ENCODE measurements at regions not wholly inside any gene's neighbourhood (a gene's known extent, or its start where the extent isn't known, plus 50 kb on each side); places are given as distances from the start of the nearest gene placed in this dataset.

GRCh38 chr2:8277921-8278571 is 403.8 kb upstream of the ID2 start:
- TF ChIP-seq NFIC (IDR thresholded peaks at IDR 0.05) (no peak), TAF1 (IDR thresholded peaks at IDR 0.05; ENCODE audit: low read depth) (no peak), CEBPB (IDR thresholded peaks at IDR 0.05) (no peak)
- TF ChIP-seq, protein P1, sequence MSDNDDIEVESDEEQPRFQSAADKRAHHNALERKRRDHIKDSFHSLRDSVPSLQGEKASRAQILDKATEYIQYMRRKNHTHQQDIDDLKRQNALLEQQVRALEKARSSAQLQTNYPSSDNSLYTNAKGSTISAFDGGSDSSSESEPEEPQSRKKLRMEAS (IDR thresholded peaks at IDR 0.05), result no peak
- TF ChIP-seq, protein P2, sequence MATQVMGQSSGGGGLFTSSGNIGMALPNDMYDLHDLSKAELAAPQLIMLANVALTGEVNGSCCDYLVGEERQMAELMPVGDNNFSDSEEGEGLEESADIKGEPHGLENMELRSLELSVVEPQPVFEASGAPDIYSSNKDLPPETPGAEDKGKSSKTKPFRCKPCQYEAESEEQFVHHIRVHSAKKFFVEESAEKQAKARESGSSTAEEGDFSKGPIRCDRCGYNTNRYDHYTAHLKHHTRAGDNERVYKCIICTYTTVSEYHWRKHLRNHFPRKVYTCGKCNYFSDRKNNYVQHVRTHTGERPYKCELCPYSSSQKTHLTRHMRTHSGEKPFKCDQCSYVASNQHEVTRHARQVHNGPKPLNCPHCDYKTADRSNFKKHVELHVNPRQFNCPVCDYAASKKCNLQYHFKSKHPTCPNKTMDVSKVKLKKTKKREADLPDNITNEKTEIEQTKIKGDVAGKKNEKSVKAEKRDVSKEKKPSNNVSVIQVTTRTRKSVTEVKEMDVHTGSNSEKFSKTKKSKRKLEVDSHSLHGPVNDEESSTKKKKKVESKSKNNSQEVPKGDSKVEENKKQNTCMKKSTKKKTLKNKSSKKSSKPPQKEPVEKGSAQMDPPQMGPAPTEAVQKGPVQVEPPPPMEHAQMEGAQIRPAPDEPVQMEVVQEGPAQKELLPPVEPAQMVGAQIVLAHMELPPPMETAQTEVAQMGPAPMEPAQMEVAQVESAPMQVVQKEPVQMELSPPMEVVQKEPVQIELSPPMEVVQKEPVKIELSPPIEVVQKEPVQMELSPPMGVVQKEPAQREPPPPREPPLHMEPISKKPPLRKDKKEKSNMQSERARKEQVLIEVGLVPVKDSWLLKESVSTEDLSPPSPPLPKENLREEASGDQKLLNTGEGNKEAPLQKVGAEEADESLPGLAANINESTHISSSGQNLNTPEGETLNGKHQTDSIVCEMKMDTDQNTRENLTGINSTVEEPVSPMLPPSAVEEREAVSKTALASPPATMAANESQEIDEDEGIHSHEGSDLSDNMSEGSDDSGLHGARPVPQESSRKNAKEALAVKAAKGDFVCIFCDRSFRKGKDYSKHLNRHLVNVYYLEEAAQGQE (IDR thresholded peaks at IDR 0.05; ENCODE audit: low read depth), result no peak
